Activated T-helper 1 cell treated with Interleukin-2 at 50 U/mL for 16 hours (primary cell): ENCODE measurements at regions not wholly inside any gene's neighbourhood (a gene's known extent, or its start where the extent isn't known, plus 50 kb on each side); places are given as distances from the start of the nearest gene placed in this dataset.

Experiments used
- DNase-seq: peaks from one replicate; pipeline ENCODE4 v3.0.0-alpha.2; 2020; ENCODE audit warnings: low read depth

- DNase-seq, result no peak
Observed at GRCh38 chr20:60213126-60213893, 255.1 kb downstream of the CDH26 start.

DNA sequence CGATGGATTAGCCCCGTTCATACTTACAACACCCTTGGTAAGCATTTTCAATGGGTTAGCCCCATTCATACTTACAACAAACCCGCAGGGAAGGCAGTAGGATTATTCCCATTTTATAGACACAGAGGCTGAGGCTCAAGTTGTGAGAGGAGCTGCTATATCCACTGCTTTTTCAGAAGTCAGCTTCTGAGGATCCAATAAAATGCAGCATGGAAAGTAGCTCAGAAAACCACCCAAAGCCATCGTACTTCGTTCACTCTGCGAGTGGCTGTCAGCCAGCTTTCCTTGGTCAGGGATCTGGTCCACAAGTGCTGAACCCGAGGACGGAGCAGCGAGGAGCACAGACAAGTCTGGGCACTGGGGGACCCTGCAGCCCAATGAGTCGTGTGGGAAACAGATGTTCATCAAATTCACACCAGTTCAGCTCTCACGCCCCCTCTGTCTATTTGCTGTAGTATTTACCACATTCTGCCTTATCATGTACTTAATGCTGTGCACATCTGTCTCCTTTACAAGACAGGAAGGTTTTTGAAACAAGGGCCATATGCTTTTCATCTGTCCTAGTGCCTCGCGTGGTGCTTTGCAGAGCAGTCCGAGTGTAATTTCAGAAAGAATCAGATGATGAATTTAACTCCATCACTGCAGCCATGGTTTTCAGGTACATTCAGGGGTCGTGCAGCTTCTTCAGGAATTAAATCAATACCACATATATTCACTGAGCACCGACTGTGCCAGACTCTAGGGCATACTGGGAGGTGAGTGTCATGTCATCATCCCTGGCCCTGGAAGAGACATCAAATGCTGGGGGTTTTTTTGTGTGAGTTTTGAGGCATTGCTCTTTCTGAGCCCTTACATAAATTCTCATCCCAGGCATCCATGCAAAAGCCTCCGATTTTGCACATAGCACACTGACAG is 256.9 kb downstream of the CDH26 start:
- no peak for DNase-seq

- no peak for DNase-seq
Observed at GRCh38 chr20:60215816-60216730, 257.9 kb downstream of the CDH26 start.

GRCh38 chr20:60219231-60219630 is 261.0 kb downstream of the CDH26 start:
- DNase-seq, result no peak

GRCh38 chr20:60219984-60220562 is 261.9 kb downstream of the CDH26 start:
- DNase-seq, result no peak

- DNase-seq, result no peak
Observed at GRCh38 chr20:60220706-60221105, 262.5 kb downstream of the CDH26 start.

- no peak for DNase-seq
Observed at GRCh38 chr20:60221593-60221992, 263.4 kb downstream of the CDH26 start.

DNA sequence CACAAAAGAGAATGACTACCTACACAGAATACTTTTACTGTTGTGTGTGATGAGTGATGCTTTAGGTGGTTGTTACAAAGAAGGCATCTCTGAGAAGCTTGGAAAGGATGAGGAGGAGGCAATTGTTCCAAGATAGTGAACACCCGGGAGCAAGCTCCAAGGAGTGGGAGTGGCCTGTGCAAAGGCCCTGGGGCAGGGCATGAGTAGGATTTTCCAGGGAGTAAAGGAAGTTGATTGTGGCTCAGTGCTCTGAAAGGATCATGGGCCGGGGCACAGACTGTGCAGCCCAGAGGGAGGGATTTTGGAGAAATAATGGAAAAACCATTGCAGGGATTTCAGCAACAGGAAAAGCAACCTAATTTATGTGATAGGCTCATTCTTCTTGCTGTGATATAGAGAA is 264.3 kb downstream of the CDH26 start:
- DNase-seq, result no peak

DNA sequence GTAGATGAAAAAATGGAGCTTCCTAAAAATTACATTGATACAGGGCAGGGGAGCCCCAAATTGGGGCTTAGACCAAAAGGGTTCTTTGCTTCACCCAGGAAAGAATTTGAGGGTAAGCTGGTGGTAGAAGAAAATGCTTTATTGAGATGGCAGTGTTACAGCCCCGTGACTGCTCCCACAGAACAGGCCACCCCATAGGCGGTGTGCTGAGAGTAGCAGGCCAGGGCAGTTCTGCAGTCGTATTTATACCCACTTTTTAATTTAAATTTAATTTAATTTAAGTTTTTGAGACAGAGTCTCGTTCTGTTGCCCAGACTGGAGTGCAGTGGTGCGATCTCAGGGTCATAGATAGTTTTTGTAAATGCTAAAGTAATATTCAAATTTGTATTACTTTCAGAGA is 265.0 kb downstream of the CDH26 start:
- no peak for DNase-seq

- DNase-seq, result no peak
Observed at GRCh38 chr20:60224914-60225313, 266.7 kb downstream of the CDH26 start.

DNA sequence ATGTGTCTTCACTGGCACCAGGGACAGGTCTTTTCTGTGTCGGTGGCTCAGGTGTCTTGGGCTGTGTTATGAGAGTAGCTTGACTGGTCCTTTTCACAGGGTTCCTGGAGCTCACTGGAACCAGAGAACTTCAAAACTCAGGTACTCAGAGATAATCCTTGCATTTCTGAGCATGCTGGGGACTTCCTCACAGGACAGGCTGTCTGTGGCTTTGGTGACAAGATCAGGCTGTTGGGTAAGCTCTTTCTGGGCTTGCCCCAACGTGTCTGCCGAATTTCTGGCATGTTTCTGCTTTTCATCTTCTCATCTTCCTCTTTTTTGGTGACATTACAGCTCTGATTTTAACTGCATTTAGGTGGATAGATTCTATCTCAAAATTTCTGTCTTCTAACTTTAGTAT is 270.0 kb downstream of the CDH26 start:
- no peak for DNase-seq

- DNase-seq, result no peak
Observed at GRCh38 chr20:60232380-60232779, 274.2 kb downstream of the CDH26 start.

- DNase-seq, result no peak
Observed at GRCh38 chr20:60233018-60233630, 274.9 kb downstream of the CDH26 start.

DNA sequence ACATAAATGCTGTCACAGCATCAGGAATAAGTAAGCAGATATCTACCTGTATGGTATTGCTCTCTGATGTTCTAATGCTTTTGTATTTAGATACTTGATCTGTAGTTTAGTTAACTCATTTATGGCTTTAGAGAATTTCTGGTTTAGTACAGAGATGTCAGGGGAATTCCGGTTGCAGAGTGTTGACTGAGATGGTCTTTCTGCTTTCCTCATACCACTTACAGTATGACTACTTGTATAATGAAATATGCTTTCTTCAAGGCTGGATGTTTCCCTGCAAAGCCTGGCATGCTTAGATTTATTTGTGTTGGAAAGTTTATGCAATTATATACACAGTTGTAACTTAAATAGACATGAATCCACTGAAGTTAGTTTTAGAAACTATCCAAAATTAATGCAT is 278.4 kb downstream of the CDH26 start:
- no peak for DNase-seq

- DNase-seq, result no peak
Observed at GRCh38 chr20:60237981-60238380, 279.8 kb downstream of the CDH26 start.

DNA sequence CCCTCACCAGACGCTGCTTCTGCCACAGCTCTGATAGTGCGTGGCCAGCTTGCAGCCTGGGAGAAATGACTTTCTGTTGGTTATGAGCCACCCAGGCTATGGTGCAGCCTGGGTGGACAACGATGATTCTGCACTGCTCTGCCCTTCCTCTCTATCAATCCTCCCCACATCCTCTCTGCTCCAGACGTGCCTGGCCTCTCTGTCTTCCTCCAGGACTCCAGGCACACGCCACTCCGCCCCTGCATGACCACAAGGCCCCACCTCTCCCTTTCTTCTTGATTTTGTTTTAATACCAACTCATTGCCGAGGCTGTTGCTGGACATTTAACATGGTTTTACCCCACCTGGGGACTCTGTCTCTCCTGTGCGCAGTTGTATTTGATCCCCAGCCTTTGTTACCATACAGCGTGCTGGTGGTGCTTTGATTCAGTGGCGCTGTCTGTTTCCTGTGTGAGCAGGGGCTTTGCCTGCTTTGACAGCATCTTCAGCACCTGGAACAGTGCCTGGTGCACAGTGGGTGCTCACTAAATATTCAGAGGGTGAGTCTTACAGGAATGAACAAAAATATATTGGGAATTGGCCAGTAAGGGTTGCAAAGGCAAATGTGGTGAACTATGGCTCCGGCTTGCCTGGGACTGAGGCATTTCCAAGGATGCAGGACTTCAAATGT is 280.9 kb downstream of the CDH26 start:
- DNase-seq, result no peak

- no peak for DNase-seq
Observed at GRCh38 chr20:60239956-60240355, 281.7 kb downstream of the CDH26 start.

DNA sequence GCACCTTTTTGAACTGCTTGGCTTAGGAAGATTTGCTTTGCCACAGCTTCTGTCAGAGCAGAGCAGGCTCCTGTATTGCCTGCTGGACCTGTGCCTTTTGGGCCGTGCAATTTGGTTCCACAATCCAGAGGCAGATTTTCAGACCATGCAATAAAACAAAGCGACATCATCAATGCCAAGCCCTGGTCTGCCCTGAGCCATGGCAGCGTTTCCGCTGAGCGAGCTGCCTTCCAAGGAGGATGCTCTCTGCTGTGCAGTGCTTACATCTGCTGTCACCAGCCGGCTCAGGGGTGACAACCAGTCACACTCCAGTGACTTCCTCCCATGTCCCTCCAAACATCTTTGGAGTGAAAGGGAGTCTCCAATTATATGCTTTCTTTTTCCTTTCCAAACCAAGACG is 282.2 kb downstream of the CDH26 start:
- DNase-seq, result no peak

GRCh38 chr20:60240986-60241385 is 282.8 kb downstream of the CDH26 start:
- no peak for DNase-seq

GRCh38 chr20:60242836-60243505 is 284.7 kb downstream of the CDH26 start:
- no peak for DNase-seq
